HL-60 (cell line): ENCODE measurements at regions not wholly inside any gene's neighbourhood (a gene's known extent, or its start where the extent isn't known, plus 50 kb on each side); places are given as distances from the start of the nearest gene placed in this dataset.

Experiments used
- CTCF ChIP-seq: IDR thresholded peaks from one replicate; pipeline ENCODE4 v1.5.1; 2011; ENCODE audit warnings: low read length, control low read depth, inconsistent platforms; ENCODE audit not compliant: insufficient read depth
- POLR2AphosphoS5 ChIP-seq: IDR thresholded peaks from 2 replicates; pipeline ENCODE4 v1.6.1; 2012; ENCODE audit warnings: low read depth
- REST ChIP-seq: IDR thresholded peaks from 2 replicates; pipeline ENCODE4 v1.6.1; 2012; ENCODE audit warnings: low read depth; ENCODE audit not compliant: insufficient replicate concordance
- SPI1 ChIP-seq: IDR thresholded peaks from 2 replicates; pipeline ENCODE4 v1.6.1; 2012; ENCODE audit warnings: low read depth, mild to moderate bottlenecking, borderline replicate concordance

GRCh38 chr9:20095430-20096092 lies 306.7 kb upstream of the SLC24A2 start:
- TF ChIP-seq CTCF (no peak), REST (no peak), POLR2AphosphoS5 (no peak), SPI1 (no peak)
